ENCODE measurements at regions not wholly inside any gene's neighbourhood (a gene's known extent, or its start where the extent isn't known, plus 50 kb on each side); places are given as distances from the start of the nearest gene placed in this dataset.

DNA sequence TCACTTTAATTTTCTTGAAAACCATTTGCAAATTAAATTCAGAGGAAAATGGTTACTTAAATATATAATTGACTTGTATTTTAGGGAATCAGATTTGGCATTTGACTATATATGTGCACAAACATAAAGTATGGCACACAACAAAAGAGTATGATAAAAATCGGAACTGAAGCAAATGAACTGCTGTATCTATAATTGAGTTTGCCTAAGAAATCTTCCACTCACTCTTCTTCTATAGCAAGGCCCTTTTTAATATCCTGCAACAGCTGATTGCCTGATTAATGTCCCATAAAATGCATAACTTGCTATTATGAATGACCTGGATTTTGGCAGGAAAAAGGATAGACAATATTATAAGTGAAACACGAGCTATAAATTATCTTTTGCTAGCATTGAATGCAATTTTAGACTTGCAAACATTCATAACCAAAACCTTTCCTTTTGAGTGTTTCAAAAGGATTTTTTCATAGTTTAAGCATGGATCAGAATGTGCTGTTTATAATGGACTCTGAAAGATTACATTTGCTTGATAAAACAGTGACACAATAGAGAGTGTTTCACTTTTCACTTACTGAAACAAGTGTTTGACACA, 2204.3 kb downstream of the MRPL39 start:
- TF ChIP-seq YY1 (IDR thresholded peaks at IDR 0.05; ENCODE audit: low read depth) (no peak), USF1 (IDR thresholded peaks at IDR 0.05) (no peak), FOXM1 (IDR thresholded peaks at IDR 0.05; ENCODE audit: borderline replicate concordance, low read depth) (no peak), TEAD4 (IDR thresholded peaks at IDR 0.05) (no peak), CREB1 (IDR thresholded peaks at IDR 0.05; ENCODE audit: low read depth) (no peak), EGR1 (IDR thresholded peaks at IDR 0.05) (no peak), ZBTB7A (IDR thresholded peaks at IDR 0.05; ENCODE audit: low read depth) (no peak), EP300 (IDR thresholded peaks at IDR 0.05; ENCODE audit: borderline replicate concordance) (no peak), RAD21 (IDR thresholded peaks at IDR 0.05; ENCODE audit: low read depth) (no peak), NFIC (IDR thresholded peaks at IDR 0.05) (no peak), TCF12 (IDR thresholded peaks at IDR 0.05; ENCODE audit: low read depth) (no peak), REST (IDR thresholded peaks at IDR 0.05; ENCODE audit: low read depth) (no peak), CEBPB (IDR thresholded peaks at IDR 0.05) (no peak), TAF1 (IDR thresholded peaks at IDR 0.05; ENCODE audit: low read depth) (no peak)
- TF ChIP-seq, protein P1, sequence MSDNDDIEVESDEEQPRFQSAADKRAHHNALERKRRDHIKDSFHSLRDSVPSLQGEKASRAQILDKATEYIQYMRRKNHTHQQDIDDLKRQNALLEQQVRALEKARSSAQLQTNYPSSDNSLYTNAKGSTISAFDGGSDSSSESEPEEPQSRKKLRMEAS (IDR thresholded peaks at IDR 0.05): no peak

DNA sequence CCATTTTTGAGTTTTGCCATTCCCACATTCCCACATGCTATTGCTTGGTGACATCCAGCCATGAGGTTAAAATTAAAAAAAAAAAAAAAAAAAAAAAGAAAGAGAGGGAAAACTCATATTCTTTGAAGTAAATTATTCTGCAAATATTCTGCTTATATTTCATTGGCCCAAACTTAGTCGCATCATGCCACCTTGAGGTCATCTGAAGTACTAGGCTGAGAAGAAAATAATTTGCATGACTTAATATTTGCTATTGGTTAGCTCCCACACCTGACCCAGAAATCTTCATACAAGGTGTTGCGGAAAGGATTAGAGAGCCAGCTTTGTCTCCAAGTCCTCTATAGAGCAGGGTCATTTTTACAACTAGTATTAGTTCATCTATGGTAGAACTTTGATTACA, 2206.0 kb downstream of the MRPL39 start:
- TF ChIP-seq RAD21 (IDR thresholded peaks at IDR 0.05; ENCODE audit: low read depth) (peak; percentile 53), CREB1 (IDR thresholded peaks at IDR 0.05; ENCODE audit: low read depth) (no peak)

GRCh38 chr21:23398726-23399125, 2208.6 kb downstream of the MRPL39 start:
- TF ChIP-seq CEBPB (IDR thresholded peaks at IDR 0.05): no peak

DNA sequence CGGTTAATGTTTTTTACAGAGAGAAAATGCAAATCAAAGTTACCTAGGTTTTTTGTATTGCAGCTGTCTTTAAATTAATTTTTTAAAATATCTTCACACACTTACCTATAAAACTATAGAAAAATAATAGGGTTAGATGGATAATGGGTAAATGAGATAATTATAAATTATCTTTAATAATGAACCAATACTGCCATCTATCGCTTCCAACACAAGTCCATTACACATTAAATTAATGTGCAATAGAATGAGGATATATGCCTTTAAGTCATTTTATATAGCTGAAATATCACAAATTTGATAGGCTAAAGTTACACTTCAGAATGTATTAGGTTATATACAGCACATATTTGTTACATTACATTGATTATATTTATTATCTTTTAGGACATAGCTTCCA, 2212.8 kb downstream of the MRPL39 start:
- TF ChIP-seq REST (IDR thresholded peaks at IDR 0.05; ENCODE audit: low read depth) (no peak), TCF12 (IDR thresholded peaks at IDR 0.05; ENCODE audit: low read depth) (no peak), ZBTB7A (IDR thresholded peaks at IDR 0.05; ENCODE audit: low read depth) (no peak), NFIC (IDR thresholded peaks at IDR 0.05) (no peak), USF1 (IDR thresholded peaks at IDR 0.05) (no peak)

GRCh38 chr21:23384679-23385078, 2222.6 kb downstream of the MRPL39 start:
- no peak for TF ChIP-seq REST (IDR thresholded peaks at IDR 0.05; ENCODE audit: low read depth)
- TF ChIP-seq USF1 (IDR thresholded peaks at IDR 0.05): no peak
- no peak for TF ChIP-seq FOXM1 (IDR thresholded peaks at IDR 0.05; ENCODE audit: borderline replicate concordance, low read depth)
- no peak for TF ChIP-seq NFIC (IDR thresholded peaks at IDR 0.05)
- no peak for TF ChIP-seq RAD21 (IDR thresholded peaks at IDR 0.05; ENCODE audit: low read depth)
- TF ChIP-seq CEBPB (IDR thresholded peaks at IDR 0.05): no peak
- TF ChIP-seq EGR1 (IDR thresholded peaks at IDR 0.05): no peak
- no peak for TF ChIP-seq EP300 (IDR thresholded peaks at IDR 0.05; ENCODE audit: borderline replicate concordance)
- no peak for TF ChIP-seq YY1 (IDR thresholded peaks at IDR 0.05; ENCODE audit: low read depth)
- no peak for TF ChIP-seq TCF12 (IDR thresholded peaks at IDR 0.05; ENCODE audit: low read depth)
- no peak for TF ChIP-seq ZBTB7A (IDR thresholded peaks at IDR 0.05; ENCODE audit: low read depth)
- TF ChIP-seq TAF1 (IDR thresholded peaks at IDR 0.05; ENCODE audit: low read depth): no peak
- TF ChIP-seq, protein P1 (IDR thresholded peaks at IDR 0.05): no peak
- no peak for TF ChIP-seq TEAD4 (IDR thresholded peaks at IDR 0.05)
- no peak for TF ChIP-seq CREB1 (IDR thresholded peaks at IDR 0.05; ENCODE audit: low read depth)
